HG03060 (cell line): ENCODE measurements at regions not wholly inside any gene's neighbourhood (a gene's known extent, or its start where the extent isn't known, plus 50 kb on each side); places are given as distances from the start of the nearest gene placed in this dataset.
"Not testable (repeated sequence)": the region's sequence is repeated elsewhere in the genome, so short reads cannot be mapped to it uniquely, and the experiment has no call there.

Experiments
- ATAC-seq: cut with Tn5 transposase; IDR thresholded peaks from one replicate; pipeline ENCODE4 v1.9.1; 2021; ENCODE audit warnings: low read depth, moderate number of reproducible peaks; ENCODE audit not compliant: unreplicated experiment

GRCh38 chr7:51606601-51607154 lies 290.1 kb upstream of the COBL start:
- no peak for ATAC-seq

GRCh38 chr7:51602376-51602775 lies 285.8 kb upstream of the COBL start:
- ATAC-seq: no peak

DNA sequence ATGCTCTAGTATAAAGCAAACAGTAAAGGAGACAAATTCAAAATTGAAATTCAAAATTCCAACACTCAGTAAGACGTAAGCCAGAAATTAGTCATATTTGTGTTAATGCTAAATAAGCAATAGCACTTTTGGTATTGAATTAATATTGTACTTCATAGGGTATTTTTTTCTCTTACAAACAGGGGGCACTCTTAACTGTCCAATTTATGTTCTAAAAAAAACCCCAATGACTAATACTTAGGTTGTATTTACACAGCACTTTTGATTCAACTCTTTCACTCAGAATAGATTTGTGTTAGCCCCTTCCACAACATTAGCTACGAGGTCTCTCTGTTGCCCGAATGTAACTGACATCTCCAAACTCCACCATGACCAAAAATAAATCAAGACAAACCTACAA lies 284.9 kb upstream of the COBL start:
- no peak for ATAC-seq

GRCh38 chr7:51599935-51600334 lies 283.3 kb upstream of the COBL start:
- ATAC-seq: not testable (repeated sequence)

GRCh38 chr7:51593628-51594027 lies 277.0 kb upstream of the COBL start:
- no peak for ATAC-seq

GRCh38 chr7:51592842-51593599 lies 276.4 kb upstream of the COBL start:
- no peak for ATAC-seq

- ATAC-seq: no peak
These were observed 274.6 kb upstream of the COBL start for GRCh38 chr7:51591223-51591622.

- ATAC-seq: no peak
These were observed 274.1 kb upstream of the COBL start for GRCh38 chr7:51590746-51591145.

- ATAC-seq: no peak
These were observed 272.5 kb upstream of the COBL start for GRCh38 chr7:51589111-51589510.

DNA sequence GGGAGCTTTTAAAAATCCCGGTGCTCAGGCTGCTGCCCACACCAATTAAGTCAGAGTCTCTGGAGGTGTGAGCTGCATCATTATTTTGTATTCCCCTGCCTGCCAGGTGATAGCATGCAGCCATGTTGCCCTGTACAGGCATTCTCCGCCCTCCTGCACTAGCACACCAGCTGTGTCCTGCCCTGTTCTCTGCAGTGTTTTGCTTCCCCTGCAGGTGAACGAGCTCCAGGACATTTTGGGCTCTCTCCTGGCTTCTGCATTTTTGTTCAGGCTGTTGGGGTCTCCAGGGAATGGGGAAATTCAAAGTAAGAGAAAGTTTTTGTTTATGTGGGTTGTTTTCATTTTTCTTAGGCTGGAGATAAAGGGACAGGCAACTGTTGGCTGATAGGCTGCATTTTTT lies 271.0 kb upstream of the COBL start:
- ATAC-seq: no peak

GRCh38 chr7:51577390-51577789 lies 260.8 kb upstream of the COBL start:
- no peak for ATAC-seq

- ATAC-seq: no peak
These were observed 253.0 kb upstream of the COBL start for GRCh38 chr7:51569581-51569980.

DNA sequence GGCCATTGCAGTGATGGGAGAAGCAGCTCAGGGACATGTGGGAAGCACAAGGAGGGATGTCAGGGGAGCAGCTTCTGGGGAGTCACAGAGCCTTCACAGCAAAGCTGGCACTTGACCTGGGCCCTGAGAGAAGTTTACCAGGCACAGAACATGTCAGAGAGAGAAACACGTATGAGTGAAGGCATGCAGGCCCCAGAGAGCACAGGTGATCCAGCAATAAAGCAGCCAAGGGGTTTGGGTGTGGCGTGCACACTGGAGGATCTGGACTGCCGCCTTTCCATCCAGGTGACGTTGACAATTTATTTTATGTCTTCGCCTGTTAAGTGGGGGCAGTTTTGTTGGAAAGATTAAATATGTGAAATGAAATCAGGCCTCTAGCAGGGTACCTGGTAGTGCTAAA lies 252.6 kb upstream of the COBL start:
- ATAC-seq: no peak

- ATAC-seq: no peak
These were observed 234.5 kb upstream of the COBL start for GRCh38 chr7:51551070-51551469.

DNA sequence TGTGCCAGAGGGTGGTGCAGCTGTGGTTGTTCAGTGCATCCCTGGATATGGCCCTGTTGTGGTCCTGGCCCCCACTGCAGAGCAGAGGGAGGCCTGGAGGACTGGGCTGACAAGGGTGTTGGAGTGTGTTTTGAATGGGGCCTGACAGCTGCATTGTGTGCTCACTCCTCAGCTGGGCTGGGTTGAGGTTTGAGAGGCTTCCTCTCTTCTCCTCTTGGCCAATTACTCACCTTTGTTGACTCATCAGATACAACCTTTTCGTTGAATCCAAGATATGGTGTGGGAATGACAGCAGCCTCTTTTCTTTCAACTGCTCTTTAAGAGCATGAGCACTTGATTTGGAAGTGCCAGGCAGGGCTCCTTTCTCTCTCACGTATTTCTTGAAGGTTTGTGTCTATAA lies 228.5 kb upstream of the COBL start:
- ATAC-seq: no peak

DNA sequence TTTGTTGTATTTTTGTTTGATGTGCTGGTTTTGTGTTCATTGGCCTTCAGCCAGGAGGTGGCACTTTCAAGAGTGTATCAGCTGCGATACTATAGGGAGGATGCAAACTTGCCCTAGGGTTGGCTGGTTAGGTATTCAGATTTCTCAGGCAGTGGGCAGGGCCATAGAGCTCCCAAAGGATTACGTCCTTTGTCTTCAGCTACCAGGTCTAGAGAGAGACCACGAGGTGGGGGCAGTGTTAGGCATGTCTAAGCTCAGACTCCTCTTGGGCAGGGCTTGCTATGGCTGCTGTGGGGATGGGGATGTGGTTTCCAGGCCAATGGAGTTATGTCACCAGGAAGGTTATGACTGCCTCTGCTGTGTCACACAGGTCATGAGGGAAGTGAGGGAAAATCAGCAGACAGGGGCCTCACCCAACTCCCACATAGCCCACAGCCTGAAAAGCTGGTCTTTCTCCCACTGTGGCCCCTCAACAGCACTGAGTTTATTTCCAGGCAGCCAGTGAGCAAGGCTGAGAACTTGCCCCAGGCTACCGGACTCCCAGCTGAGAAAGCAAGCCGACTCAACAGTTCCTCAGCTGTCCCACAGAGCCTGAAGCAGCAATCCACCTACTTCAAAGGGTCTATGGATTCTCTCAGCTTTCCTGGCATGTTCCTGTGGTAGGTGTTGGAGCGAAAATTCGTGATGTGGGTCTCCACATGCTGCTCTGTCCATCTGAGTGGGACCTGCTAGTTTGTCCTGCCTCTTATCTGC lies 227.4 kb upstream of the COBL start:
- no peak for ATAC-seq

- not testable (repeated sequence) for ATAC-seq
These were observed 224.3 kb upstream of the COBL start for GRCh38 chr7:51540906-51541305.

DNA sequence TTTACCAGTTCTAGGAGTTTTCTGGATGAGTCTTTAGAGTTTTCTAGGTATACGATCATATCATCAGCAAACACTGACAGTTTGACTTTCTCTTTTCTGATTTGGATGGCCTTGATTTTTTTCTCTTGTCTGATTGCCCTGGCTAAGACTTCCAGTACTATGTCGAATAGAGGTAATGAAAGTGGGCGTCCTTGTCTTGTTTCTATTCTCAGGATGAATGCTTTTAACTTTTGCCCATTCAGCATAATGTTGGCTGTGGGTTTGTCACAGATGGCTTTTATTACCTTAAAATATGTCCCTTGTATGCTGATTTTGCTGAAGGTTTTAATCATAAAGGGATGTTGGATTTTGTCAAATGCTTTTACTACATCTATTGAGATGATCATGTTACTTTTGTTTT lies 223.2 kb upstream of the COBL start:
- no peak for ATAC-seq

DNA sequence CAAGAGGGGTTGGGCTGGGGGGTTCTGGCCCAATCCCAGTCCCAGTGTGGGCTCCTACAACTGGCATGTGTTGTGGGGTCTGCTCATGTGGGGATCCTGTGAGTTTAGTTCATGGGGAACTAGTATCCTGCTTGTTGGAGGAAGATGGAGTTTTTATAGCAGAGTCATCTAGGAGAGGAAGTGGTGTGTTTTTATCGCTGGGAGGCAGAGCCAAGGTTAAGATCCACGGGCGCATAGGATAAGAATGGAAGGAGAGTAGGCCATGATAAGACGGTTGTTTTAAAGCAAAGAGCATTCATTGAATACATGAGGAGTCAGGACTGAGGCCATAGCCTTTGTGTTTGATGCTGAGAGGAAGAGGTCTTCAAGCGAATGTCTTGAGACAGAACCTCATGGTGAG lies 211.6 kb upstream of the COBL start:
- no peak for ATAC-seq

DNA sequence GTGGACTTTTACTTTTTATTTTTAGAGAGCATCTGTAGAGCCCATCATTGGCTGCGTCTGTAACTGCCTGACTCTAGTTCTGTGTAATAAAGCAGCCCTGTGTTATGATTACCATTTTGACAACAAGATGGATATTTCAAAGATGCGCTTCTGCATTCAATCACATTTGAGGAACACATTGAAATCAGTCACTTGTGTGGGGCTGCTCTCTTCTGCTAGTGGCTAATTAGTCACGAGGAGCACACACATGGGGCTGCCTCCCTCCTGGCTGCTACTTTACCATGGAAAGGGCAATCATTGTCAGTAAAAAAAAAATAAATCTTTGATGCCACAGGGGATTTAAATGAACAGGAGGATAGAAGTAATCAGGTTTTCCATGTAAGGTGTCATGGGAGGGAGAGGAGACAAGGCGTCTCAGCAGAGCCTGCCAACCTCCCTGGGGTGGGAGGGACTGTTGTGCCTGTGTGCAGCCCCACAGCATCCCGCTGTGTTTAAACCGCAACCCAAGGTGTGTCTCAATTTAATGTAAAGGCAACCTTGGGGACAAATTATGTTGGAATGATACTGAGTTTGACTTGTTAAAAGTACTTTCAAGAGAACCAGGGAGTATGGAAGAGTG lies 205.2 kb upstream of the COBL start:
- ATAC-seq: no peak

GRCh38 chr7:51521054-51521453 lies 204.4 kb upstream of the COBL start:
- ATAC-seq: no peak
